OCI-LY3 (cell line): ENCODE measurements at regions not wholly inside any gene's neighbourhood (a gene's known extent, or its start where the extent isn't known, plus 50 kb on each side); places are given as distances from the start of the nearest gene placed in this dataset.

Source experiments
- CTCF ChIP-seq: fragments of 200-600, 300-600 bp; sonication (generic); IDR thresholded peaks from 2 replicates; pipeline ENCODE4 v1.5.1; 2014; ENCODE audit warnings: antibody characterized with exemption, low read length, low read depth
- EZH2phosphoT487 ChIP-seq: fragments of 200-600 bp; shearing (Covaris generic); IDR thresholded peaks from 2 replicates; pipeline ENCODE4 v1.6.1; 2018; ENCODE audit warnings: antibody characterized with exemption, mixed run types, low read depth

GRCh38 chr1:29744684-29745490, 508.6 kb downstream of the PTPRU start:
- no peak for TF ChIP-seq EZH2phosphoT487
- TF ChIP-seq CTCF, result no peak
